ENCODE measurements at regions not wholly inside any gene's neighbourhood (a gene's known extent, or its start where the extent isn't known, plus 50 kb on each side); places are given as distances from the start of the nearest gene placed in this dataset.
"Not testable (repeated sequence)": the region's sequence is repeated elsewhere in the genome, so short reads cannot be mapped to it uniquely, and the experiment has no call there.

GRCh38 chr16:29351271-29351969 lies 55.1 kb downstream of the NPIPB11 start:
- TF ChIP-seq POLR2A, POLR2AphosphoS5 (IDR thresholded peaks at IDR 0.05; ENCODE audit: low read depth, low read length): not testable (repeated sequence)

Data from GM12891 (cell line).